GM13976 (cell line): ENCODE measurements at regions not wholly inside any gene's neighbourhood (a gene's known extent, or its start where the extent isn't known, plus 50 kb on each side); places are given as distances from the start of the nearest gene placed in this dataset.
"Not testable (repeated sequence)": the region's sequence is repeated elsewhere in the genome, so short reads cannot be mapped to it uniquely, and the experiment has no call there.

Source experiments
- DNase-seq: peaks from one replicate; pipeline ENCODE4 v3.0.0; 2012; ENCODE audit warnings: low spot score
- in situ Hi-C: fragments of 300-500 bp; cut with MboI; formaldehyde crosslinking; loops from one replicate; pipeline ENCODE4 v1.12.0; 2022; ENCODE audit warnings: low sequenced_read_pairs, mixed read lengths, inconsistent platforms; ENCODE audit not compliant: unreplicated experiment
- TF ChIP-seq, protein P1 (sequence below): IDR thresholded peaks from 2 replicates; pipeline ENCODE4 v1.5.1; 2012; ENCODE audit warnings: borderline replicate concordance, mild to moderate bottlenecking; ENCODE audit not compliant: insufficient read depth; ENCODE audit errors: extremely low read depth, missing control alignments, control extremely low read depth

DNA sequence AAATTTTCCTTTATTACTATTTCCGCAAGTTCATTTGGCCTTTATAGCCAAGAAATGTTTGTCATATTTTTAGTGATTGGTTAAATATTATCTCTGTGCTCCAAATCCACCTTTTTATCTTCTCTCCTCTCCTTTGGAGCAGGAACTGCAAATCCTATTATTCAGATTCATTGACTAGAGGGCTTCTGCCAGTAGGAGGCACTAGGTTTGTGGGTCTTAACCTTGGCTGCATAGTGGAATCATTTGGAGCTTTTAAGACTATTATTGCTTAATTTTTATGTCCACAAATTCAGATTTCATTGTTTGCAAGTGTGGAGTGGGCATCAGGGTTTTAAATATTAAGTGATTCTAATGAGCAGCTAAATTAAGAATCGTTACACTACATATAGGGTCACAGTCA, 75.3 kb upstream of the SYT10 start:
- in situ Hi-C loops, result no loop called here
- TF ChIP-seq, protein P1, sequence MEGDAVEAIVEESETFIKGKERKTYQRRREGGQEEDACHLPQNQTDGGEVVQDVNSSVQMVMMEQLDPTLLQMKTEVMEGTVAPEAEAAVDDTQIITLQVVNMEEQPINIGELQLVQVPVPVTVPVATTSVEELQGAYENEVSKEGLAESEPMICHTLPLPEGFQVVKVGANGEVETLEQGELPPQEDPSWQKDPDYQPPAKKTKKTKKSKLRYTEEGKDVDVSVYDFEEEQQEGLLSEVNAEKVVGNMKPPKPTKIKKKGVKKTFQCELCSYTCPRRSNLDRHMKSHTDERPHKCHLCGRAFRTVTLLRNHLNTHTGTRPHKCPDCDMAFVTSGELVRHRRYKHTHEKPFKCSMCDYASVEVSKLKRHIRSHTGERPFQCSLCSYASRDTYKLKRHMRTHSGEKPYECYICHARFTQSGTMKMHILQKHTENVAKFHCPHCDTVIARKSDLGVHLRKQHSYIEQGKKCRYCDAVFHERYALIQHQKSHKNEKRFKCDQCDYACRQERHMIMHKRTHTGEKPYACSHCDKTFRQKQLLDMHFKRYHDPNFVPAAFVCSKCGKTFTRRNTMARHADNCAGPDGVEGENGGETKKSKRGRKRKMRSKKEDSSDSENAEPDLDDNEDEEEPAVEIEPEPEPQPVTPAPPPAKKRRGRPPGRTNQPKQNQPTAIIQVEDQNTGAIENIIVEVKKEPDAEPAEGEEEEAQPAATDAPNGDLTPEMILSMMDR, result no peak
- DNase-seq, result no peak

GRCh38 chr12:33519566-33519965, 79.9 kb upstream of the SYT10 start:
- in situ Hi-C loops, result no loop called here
- TF ChIP-seq, protein P1, result no peak
- DNase-seq, result no peak

DNA sequence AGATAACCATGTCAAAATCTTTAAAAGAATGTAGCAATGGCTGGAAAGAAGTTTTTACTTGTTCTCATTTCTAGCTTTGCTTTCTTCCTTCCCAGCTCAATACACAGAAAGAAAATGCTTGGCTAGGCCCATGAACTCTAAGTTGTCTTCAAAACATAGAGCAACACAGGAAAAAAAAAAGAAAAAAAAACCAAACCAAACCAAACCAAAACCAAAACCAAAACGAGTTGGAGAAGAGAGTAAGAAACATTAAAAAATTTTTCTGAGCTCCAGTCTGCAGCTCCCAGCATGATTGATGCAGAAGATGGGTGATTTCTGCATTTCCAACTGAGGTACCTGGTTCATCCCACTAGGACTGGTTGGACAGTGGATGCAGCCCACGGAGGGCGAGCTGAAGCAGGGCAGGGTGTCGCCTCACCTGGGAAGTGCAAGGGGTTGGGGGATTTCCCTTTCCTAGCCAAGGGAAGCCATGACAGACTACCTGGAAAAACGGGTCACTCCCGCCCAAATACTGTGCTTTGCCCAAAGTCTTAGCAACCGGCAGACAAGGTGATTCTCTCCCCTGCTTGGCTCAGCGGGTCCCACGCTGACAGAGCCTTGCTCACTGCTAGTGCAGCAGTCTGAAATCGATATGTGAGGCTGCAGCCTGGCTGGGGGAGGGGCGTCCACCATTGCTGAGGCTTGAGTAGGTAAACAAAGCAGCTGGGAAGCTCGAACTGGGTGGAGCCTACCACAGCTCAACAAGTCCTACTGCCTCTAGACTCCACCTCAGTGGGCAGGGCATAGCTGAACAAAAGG, 81.1 kb upstream of the SYT10 start:
- DNase-seq, in situ Hi-C loops: not testable (repeated sequence)

GRCh38 chr12:33529031-33529430, 89.4 kb upstream of the SYT10 start:
- in situ Hi-C loops, result no loop called here
- DNase-seq, result no peak

GRCh38 chr12:33529810-33530209, 90.2 kb upstream of the SYT10 start:
- no peak for DNase-seq

More at GRCh38 chr12:33529031-33529430, 89.4 kb upstream of the SYT10 start:
- TF ChIP-seq, protein P1, result no peak

GRCh38 chr12:33531261-33531660, 91.6 kb upstream of the SYT10 start:
- TF ChIP-seq, protein P1, result no peak
- DNase-seq, result no peak
- in situ Hi-C loops, result no loop called here

More at GRCh38 chr12:33529810-33530209, 90.2 kb upstream of the SYT10 start:
- TF ChIP-seq, protein P1, result no peak
- in situ Hi-C loops, result no loop called here

GRCh38 chr12:33533527-33533926, 93.9 kb upstream of the SYT10 start:
- TF ChIP-seq, protein P1, result no peak
- in situ Hi-C loops, result no loop called here
- DNase-seq, result no peak
